HEK293T (cell line): ENCODE measurements at regions not wholly inside any gene's neighbourhood (a gene's known extent, or its start where the extent isn't known, plus 50 kb on each side); places are given as distances from the start of the nearest gene placed in this dataset.

Source experiments
- ARNT ChIP-seq: fragments of 450-650 bp; IDR thresholded peaks from 2 replicates; pipeline ENCODE4 v1.6.1; 2017; ENCODE audit warnings: mild to moderate bottlenecking
- BHLHE40 ChIP-seq: fragments of 450-650 bp; IDR thresholded peaks from 2 replicates; pipeline ENCODE4 v1.6.1; 2016; ENCODE audit warnings: mild to moderate bottlenecking, moderate library complexity, borderline replicate concordance
- ELF4 ChIP-seq: fragments of 450-650 bp; IDR thresholded peaks from 2 replicates; pipeline ENCODE4 v1.6.1; 2017; ENCODE audit warnings: antibody characterized with exemption
- FOXM1 ChIP-seq: fragments of 450-650 bp; IDR thresholded peaks from 2 replicates; pipeline ENCODE4 v1.6.1; 2017; ENCODE audit warnings: mild to moderate bottlenecking, borderline replicate concordance
- HDGF ChIP-seq: fragments of 450-650 bp; IDR thresholded peaks from 2 replicates; pipeline ENCODE4 v1.6.1; 2017; ENCODE audit warnings: antibody characterized with exemption, borderline replicate concordance
- NFRKB ChIP-seq: fragments of 450-650 bp; IDR thresholded peaks from 2 replicates; pipeline ENCODE4 v1.6.1; 2016; ENCODE audit warnings: mild to moderate bottlenecking, moderate library complexity
- SP1 ChIP-seq: fragments of 450-650 bp; IDR thresholded peaks from 2 replicates; pipeline ENCODE4 v1.6.1; 2017
- SUZ12 ChIP-seq: fragments of 450-650 bp; IDR thresholded peaks from 2 replicates; pipeline ENCODE4 v1.6.1; 2016; ENCODE audit warnings: mild to moderate bottlenecking
- TARDBP ChIP-seq: fragments of 450-650 bp; IDR thresholded peaks from 2 replicates; pipeline ENCODE4 v1.6.1; 2016
- ZNF384 ChIP-seq: fragments of 450-650 bp; IDR thresholded peaks from 2 replicates; pipeline ENCODE4 v1.6.1; 2016

- TF ChIP-seq ARNT, result no peak
- TF ChIP-seq NFRKB, result no peak
- no peak for TF ChIP-seq SP1
- no peak for TF ChIP-seq ELF4
- TF ChIP-seq HDGF, result no peak
- no peak for TF ChIP-seq FOXM1
- TF ChIP-seq ZNF384, result no peak
- no peak for TF ChIP-seq BHLHE40
- no peak for TF ChIP-seq SUZ12
- TF ChIP-seq TARDBP, result no peak
Observed at GRCh38 chr17:72379516-72379915, 258.7 kb downstream of the SOX9 start.
